Activated T-helper 2 cell treated with anti-CD3 and anti-CD28 coated beads, Interferon-gamma antibody, Interleukin-2, Interleukin-4, amounts not matched to agents 10 μg/mL and 5 μg/mL and 100 μg/mL, durations not matched to agents 14 hours and 24 hours and 36 hours (primary cell): ENCODE measurements at regions not wholly inside any gene's neighbourhood (a gene's known extent, or its start where the extent isn't known, plus 50 kb on each side); places are given as distances from the start of the nearest gene placed in this dataset.

Experiments used
- DNase-seq: peaks from one replicate; pipeline ENCODE4 v3.0.0; 2021; ENCODE audit warnings: low spot score
- H3K27ac Mint-ChIP-seq: one replicate; pipeline ENCODE4 v1.8.0; 2021; ENCODE audit warnings: mixed read lengths
- H3K27me3 Mint-ChIP-seq: one replicate; pipeline ENCODE4 v1.8.0; 2021; ENCODE audit warnings: low read depth, mixed read lengths
- H3K36me3 Mint-ChIP-seq: one replicate; pipeline ENCODE4 v1.8.0; 2021; ENCODE audit warnings: low read depth, mixed read lengths
- H3K4me1 Mint-ChIP-seq: one replicate; pipeline ENCODE4 v1.8.0; 2021; ENCODE audit warnings: low read depth, mixed read lengths
- H3K4me3 Mint-ChIP-seq: one replicate; pipeline ENCODE4 v1.8.0; 2021; ENCODE audit warnings: low read depth, mild to moderate bottlenecking, moderate library complexity, mixed read lengths
- H3K9me3 Mint-ChIP-seq: one replicate; pipeline ENCODE4 v1.8.0; 2021; ENCODE audit warnings: mixed read lengths
- intact Hi-C: fragments of 100-400 bp; cut with micrococcal nuclease; formaldehyde crosslinking; loops from one replicate; pipeline ENCODE4 v1.15.1; 2023

DNA sequence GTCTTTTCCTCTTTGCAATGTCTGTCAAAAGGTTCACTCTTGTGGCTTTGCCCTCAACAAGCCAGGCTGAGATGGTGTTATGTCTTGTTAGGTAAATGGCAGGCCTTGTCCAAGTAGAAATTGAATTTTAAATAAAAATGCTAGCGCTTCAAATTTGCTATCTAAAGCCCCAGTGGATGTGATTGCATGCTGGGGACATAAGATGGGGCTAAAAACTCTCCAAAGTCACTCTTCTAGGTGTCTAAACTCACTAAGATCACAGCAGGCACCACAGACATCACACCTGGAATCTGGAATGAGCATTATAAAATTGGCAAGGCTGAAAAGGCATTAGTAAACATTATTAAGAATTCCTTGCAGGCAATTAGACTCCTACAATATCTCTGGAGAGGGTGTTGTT, 262.7 kb upstream of the CLINT1 start:
- no peaks in the 10 kb centered on the region for H3K9me3 Mint-ChIP-seq
- no peaks in the 10 kb centered on the region for H3K4me1 Mint-ChIP-seq
- H3K4me3 Mint-ChIP-seq: no peak overlapping the region
- no peak overlapping the region for H3K27ac Mint-ChIP-seq
- H3K27me3 Mint-ChIP-seq: peaks cover 21% of the 10 kb centered on the region
- H3K36me3 Mint-ChIP-seq: no peaks in the 10 kb centered on the region
- DNase-seq: no peak
- intact Hi-C loops: no loop called here

DNA sequence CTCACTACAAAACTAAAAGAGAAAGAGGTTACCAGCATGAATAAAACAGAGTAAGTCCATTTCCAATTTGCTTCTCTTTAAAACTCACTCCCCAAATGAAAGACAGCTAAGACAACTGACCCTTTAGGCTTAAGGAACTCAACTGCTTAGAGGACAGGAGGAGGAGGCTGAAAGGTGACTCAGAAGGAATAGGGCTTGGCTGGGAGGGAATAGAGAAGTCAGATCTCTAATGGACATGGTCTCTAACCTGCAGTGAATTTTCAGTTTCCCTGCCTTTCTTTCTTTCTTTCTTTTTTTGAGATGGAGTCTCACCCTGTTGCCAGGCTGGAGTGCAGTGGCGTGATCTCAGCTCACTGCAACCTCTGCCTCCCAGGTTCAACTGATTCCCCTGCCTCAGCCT, 261.8 kb upstream of the CLINT1 start:
- Mint-ChIP-seq H3K27me3 (peaks cover 17% of the 10 kb centered on the region), H3K27ac (no peak overlapping the region), H3K36me3 (no peaks in the 10 kb centered on the region), H3K4me1 (no peaks in the 10 kb centered on the region), H3K4me3 (no peak overlapping the region), H3K9me3 (no peaks in the 10 kb centered on the region)
- intact Hi-C loops: no loop called here
- no peak for DNase-seq

DNA sequence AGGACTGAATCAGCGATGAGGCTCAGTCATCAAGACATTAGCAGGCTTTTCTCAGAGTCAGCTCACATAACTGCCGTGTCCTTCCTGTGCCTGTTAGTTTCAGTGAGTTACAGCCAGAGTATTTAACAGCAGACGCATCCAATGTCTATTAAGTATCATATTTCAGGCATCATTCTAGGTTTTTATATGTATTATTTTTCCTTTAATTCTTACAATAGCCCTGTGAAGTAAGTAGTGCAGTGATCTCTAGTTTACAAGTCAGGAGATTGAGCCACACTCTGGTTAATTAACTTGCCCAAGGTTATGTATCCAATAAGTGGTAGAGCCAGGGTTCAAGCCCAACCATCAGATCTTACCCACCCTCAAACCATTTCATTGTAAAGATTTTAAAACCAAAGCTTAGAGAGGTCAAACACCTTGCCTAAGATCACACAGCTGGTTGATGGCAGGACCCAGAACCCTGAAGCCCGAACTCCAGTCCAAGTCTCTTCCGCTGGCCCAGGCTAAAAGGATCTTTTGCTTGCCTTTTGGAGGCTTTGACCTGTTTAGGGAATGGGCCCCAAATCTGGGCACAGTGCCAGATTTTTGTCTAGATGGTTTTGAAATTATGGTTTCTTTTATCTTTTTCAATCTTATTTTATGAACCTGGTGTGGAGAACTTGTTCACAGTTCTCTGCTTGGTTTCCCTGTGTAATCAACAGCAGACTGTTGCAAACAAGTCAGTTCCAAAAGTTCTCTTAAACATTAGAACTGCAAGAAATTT, 261.2 kb upstream of the CLINT1 start:
- DNase-seq: no peak
- Mint-ChIP-seq H3K27ac (no peak overlapping the region), H3K27me3 (peaks cover 15% of the 10 kb centered on the region), H3K4me3 (no peak overlapping the region), H3K4me1 (no peaks in the 10 kb centered on the region), H3K36me3 (no peaks in the 10 kb centered on the region), H3K9me3 (no peaks in the 10 kb centered on the region)
- intact Hi-C loops: no loop called here

DNA sequence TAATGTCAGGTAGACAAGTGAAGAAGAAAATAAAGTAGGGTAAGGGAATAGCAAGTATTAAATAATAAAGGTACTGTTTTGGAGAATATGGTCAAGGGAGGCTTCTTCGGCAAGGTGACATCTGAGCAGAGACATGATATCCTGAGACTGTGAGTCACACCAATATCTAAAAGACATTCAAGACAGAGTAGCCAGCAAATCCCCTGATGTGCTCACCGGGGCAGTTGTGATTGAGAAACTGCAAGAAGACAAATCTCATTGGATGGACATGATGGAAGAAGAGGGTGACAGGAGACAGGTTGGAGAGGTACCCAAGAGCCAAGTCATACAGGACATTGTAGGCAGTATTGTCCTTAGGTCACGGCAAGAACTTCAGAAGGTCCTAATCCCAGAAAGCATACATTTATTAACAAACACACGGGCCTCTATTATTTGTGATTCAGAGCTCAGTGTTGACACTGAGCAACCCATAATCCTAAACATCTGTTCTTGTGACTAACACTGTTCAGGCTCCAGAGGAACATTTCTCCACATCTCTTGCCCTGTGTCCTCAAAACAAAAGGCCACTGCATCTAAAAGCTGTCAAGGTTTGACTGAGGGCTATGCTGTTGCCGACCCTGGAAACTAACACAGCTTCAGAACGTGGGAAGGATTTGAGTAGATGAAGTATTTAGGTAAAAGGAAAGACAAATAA, 258.7 kb upstream of the CLINT1 start:
- Mint-ChIP-seq H3K4me3 (no peak overlapping the region), H3K36me3 (no peaks in the 10 kb centered on the region), H3K9me3 (no peaks in the 10 kb centered on the region), H3K27me3 (peaks cover 13% of the 10 kb centered on the region), H3K27ac (no peak overlapping the region), H3K4me1 (no peaks in the 10 kb centered on the region)
- intact Hi-C loops: no loop called here
- DNase-seq: no peak

DNA sequence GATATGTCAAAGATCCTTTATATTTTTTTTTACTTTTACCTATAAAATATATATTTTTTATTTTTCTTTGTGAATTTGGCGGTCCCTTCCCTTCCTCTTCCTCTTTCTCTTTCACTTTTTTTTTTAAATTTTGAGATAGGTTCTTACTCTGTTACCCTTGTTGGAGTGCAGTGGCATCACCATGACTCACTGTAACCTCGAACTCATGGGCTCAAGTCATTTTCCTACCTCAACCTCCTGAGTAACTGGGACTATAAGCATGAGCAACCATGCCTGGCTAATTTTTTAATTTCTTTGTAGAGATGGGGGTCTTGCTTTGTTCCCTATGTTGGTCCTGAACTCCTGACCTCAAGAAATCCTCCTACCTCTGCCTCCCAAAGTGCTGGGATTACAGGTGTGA, 258.0 kb upstream of the CLINT1 start:
- Mint-ChIP-seq H3K4me3 (no peak overlapping the region), H3K4me1 (no peaks in the 10 kb centered on the region), H3K27me3 (peaks cover 13% of the 10 kb centered on the region), H3K9me3 (no peaks in the 10 kb centered on the region), H3K27ac (no peak overlapping the region), H3K36me3 (no peaks in the 10 kb centered on the region)
- intact Hi-C loops: no loop called here
- no peak for DNase-seq

DNA sequence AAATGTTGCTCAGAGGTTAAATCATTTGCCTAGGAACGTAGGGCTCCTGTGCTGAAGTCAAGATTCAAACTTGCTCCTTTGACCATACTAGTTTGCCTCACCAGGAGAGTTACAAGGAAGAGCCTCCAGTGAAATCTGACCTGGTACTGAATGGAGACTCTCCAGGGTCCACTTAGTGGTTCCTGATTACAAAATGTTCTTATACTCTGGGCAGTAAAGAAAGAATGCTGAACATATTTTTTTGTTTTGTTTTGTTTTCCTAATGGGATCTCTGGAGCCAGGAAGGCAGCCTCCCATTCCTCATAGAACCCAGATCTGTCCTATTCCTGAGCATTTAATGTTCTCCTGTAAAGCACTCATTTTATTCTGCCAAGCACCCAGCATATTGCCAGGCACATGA, 256.5 kb upstream of the CLINT1 start:
- intact Hi-C loops: no loop called here
- Mint-ChIP-seq H3K9me3 (no peaks in the 10 kb centered on the region), H3K4me3 (no peak overlapping the region), H3K27ac (no peak overlapping the region), H3K4me1 (no peaks in the 10 kb centered on the region), H3K27me3 (peaks cover 13% of the 10 kb centered on the region), H3K36me3 (no peaks in the 10 kb centered on the region)
- DNase-seq: no peak

DNA sequence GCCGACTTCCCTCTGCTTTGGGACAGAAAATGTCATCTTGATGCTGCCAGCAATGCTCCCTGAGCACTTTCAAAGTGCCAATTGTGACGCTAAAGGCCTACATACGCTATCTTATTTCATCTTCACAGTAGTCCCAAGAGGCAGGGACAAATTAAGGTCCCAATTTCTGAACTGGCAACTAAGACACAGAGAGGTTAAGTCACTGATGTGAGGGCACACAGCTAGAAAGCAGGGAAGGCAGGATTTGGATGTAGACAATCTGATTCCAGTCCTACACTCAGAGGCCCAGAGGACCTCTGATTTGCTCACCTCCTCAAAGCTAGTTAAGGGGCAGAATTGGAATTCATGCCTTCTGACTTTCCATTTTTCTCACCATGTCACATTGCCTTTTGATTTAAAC, 249.2 kb upstream of the CLINT1 start:
- Mint-ChIP-seq H3K4me1 (no peaks in the 10 kb centered on the region), H3K9me3 (no peaks in the 10 kb centered on the region), H3K27ac (no peak overlapping the region), H3K4me3 (no peak overlapping the region), H3K27me3 (no peaks in the 10 kb centered on the region), H3K36me3 (no peaks in the 10 kb centered on the region)
- DNase-seq: no peak
- intact Hi-C loops: no loop called here

DNA sequence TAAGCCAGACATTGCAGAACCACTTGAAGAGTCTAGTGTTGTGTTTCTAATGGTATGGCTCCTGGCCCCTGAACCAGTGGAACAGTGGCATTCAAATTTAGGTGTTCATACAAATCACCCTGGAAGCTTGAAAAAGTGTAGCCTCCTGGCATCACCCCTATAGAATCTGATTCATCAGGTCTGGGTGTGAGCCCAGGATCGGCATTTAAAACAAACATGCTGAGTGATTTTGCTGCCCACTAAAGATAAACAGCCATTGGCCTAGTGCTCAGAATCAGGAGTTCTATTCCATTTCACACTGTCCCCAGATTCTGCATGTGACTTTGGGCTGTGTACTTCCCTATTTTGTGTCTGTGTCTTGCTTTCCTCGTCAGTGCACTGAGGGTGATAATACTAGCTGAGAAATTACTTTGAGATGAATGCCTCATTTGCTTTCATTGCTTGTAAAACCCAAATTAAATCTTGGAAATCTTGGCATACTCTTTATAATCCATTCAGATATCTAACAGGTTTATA, 241.5 kb upstream of the CLINT1 start:
- no peak for DNase-seq
- Mint-ChIP-seq H3K36me3 (no peaks in the 10 kb centered on the region), H3K27ac (no peak overlapping the region), H3K27me3 (peaks cover 1% of the 10 kb centered on the region), H3K9me3 (no peaks in the 10 kb centered on the region), H3K4me1 (no peaks in the 10 kb centered on the region), H3K4me3 (no peak overlapping the region)
- intact Hi-C loops: no loop called here

DNA sequence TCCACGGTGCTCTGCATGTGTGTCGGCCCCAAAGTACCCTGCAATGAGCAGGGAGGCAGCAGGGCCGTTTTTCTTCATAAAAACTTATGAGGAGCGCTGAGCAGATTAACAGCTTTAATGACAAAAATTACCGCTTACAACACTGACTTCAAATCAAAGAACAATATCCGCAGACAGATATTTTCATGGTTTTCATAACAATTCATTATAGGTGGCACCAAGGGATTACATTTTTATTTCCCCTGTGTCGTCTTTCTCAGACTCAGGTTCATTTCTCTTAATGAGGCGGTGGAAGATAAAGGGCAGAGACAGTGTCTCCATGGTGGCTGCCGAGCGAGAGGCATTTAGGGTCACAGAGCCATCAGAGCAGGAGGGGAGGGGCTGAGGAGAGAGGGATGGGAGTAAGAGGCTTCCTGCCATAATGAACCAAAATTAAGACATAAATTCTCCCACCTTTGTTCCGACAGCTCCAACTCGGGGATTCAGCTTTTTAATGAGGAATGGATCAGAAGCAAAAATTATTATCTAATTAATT, 240.7 kb upstream of the CLINT1 start:
- no peak overlapping the region for H3K27ac Mint-ChIP-seq
- H3K27me3 Mint-ChIP-seq: peaks cover 1% of the 10 kb centered on the region
- H3K9me3 Mint-ChIP-seq: no peaks in the 10 kb centered on the region
- no peak overlapping the region for H3K4me3 Mint-ChIP-seq
- intact Hi-C loops: no loop called here
- no peaks in the 10 kb centered on the region for H3K36me3 Mint-ChIP-seq
- no peaks in the 10 kb centered on the region for H3K4me1 Mint-ChIP-seq
- no peak for DNase-seq

DNA sequence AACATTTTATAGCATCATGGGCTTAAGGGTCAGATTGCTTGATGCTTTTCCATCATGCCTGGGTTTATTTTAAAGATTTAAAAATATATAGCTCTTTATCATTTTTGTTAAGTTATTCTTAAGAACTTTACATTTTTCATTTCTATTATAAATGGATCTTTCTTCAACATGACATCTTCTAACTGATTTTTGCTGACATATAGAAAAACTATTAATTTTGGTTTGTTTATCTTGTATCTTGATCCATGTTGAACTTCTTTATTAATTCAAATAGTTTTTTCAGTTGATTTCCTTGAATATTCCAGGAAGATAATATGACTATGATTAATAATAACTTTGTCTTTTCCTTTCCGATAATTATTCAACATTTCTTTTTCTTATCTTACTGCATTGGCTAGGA, 237.9 kb upstream of the CLINT1 start:
- no peaks in the 10 kb centered on the region for H3K4me1 Mint-ChIP-seq
- peaks cover 1% of the 10 kb centered on the region for H3K27me3 Mint-ChIP-seq
- no peak overlapping the region for H3K27ac Mint-ChIP-seq
- H3K36me3 Mint-ChIP-seq: no peaks in the 10 kb centered on the region
- no peak overlapping the region for H3K4me3 Mint-ChIP-seq
- no peak for DNase-seq
- H3K9me3 Mint-ChIP-seq: no peaks in the 10 kb centered on the region
- intact Hi-C loops: no loop called here

DNA sequence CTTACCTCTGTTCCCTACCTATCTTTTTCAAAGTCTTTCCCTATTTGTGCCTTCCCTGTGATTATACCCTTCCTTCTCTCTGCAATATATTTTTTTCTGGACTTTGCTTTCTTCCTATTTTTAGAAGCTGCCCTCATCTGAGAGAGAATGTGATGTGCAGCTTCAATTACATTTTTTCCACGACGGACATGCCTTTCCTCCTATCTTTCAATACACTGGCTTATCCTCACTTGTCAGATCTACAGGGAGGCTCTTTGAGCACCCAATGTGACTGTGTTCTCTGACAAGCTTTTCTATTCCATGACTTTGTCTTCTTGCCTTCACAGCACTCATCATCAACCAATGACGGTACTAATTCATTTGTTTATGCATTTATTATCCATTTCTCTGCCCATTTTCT, 227.9 kb upstream of the CLINT1 start:
- Mint-ChIP-seq H3K4me3 (no peak overlapping the region), H3K4me1 (no peaks in the 10 kb centered on the region)

DNA sequence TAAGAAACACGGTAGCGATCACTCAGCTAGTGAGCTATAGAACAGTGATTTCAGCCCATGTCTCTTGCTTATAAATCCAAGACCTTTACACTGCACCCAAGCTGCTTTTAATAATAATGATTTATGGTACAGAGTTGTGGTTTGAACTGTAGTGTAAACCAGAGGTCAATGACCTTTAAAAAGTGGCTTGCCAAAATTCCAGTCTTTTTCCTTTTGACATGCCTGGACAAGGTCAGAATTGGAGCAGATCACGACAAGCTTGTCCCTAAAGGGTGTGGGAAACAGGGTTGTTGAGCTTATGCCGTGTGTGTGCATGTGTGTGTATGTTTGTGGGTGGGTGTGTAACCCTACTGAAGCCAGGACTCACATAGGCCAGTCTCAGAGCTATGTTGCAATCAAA, 225.3 kb upstream of the CLINT1 start:
- no peak for DNase-seq
- no peak overlapping the region for H3K27ac Mint-ChIP-seq
- H3K4me3 Mint-ChIP-seq: no peak overlapping the region
- intact Hi-C loops: no loop called here
- H3K27me3 Mint-ChIP-seq: peaks cover 13% of the 10 kb centered on the region
- no peaks in the 10 kb centered on the region for H3K4me1 Mint-ChIP-seq
- no peaks in the 10 kb centered on the region for H3K9me3 Mint-ChIP-seq
- H3K36me3 Mint-ChIP-seq: no peaks in the 10 kb centered on the region

More for the DNA sequence above, 227.9 kb upstream of the CLINT1 start:
- H3K9me3 Mint-ChIP-seq: no peaks in the 10 kb centered on the region
- H3K36me3 Mint-ChIP-seq: no peaks in the 10 kb centered on the region
- DNase-seq: no peak
- intact Hi-C loops: no loop called here
- H3K27me3 Mint-ChIP-seq: peaks cover 9% of the 10 kb centered on the region
- no peak overlapping the region for H3K27ac Mint-ChIP-seq

DNA sequence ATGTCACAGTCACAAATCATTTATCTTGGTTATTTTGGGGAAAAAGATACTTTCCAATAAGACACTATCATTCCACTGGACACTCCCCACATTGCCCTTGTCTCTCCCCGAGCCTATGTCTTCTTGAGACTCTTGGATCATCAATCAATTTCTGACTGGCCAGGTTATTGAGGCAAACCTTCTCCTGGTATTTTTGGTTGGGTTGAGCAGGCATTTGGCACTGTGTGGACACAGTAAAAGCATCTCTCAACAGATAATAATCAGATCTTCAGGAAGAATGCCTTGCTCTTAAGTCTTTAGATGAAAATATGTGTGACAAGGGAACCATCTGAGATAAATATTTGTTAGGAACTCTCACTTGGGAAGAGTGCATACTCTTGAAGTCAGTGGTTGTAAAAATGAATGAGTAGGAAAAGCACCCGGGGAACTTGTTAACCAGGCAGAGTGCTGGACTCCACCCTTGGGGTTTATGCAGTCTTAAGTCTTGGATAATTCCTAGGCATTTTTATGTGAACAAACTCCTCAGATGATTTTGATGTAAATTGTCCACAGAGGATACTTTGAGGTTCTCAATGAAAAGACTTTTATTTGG, 223.8 kb upstream of the CLINT1 start:
- Mint-ChIP-seq H3K27ac (no peak overlapping the region), H3K4me1 (no peaks in the 10 kb centered on the region), H3K27me3 (peaks cover 13% of the 10 kb centered on the region), H3K4me3 (no peak overlapping the region), H3K36me3 (no peaks in the 10 kb centered on the region), H3K9me3 (no peaks in the 10 kb centered on the region)
- intact Hi-C loops: no loop called here
- DNase-seq: no peak
